CD14-positive monocyte (primary cell): ENCODE measurements at regions not wholly inside any gene's neighbourhood (a gene's known extent, or its start where the extent isn't known, plus 50 kb on each side); places are given as distances from the start of the nearest gene placed in this dataset.

Source experiments
- DNase-seq, 3 donors: peaks; one replicate each; pipeline ENCODE4 v3.0.0-alpha.2; 2011 to 2022
- H2AFZ ChIP-seq: 2 replicates; pipeline ENCODE4 v1.6.0; 2012; ENCODE audit warnings: mild to moderate bottlenecking, low read depth, low read length, inconsistent platforms; ENCODE audit not compliant: insufficient read depth, poor library complexity, severe bottlenecking
- H3K27ac ChIP-seq, 2 donors: 1 replicate in 1 of 2; 2 replicates in 1 of 2; pipeline ENCODE4 v1.5.1; 2012 to 2013; ENCODE audit warnings: low read length in 2 of 2, control low read depth in 1 of 2, inconsistent platforms in 1 of 2, low read depth in 1 of 2, mild to moderate bottlenecking in 1 of 2
- H3K27me3 ChIP-seq, 2 donors: one replicate each; pipeline versions ENCODE4 v1.6.0 to v1.6.1; 2011 to 2013; ENCODE audit warnings: low read length in 2 of 2; ENCODE audit not compliant: control insufficient read depth in 2 of 2, insufficient read depth in 2 of 2
- H3K36me3 ChIP-seq, 2 donors: replicated peaks in 1 of 2; 1 replicate in 1 of 2; 2 replicates in 1 of 2; pipeline versions ENCODE4 v1.5.1 to v1.6.1; 2012 to 2013; ENCODE audit warnings: low read length in 2 of 2, control low read depth in 1 of 2, inconsistent platforms in 1 of 2, mild to moderate bottlenecking in 1 of 2; ENCODE audit not compliant: insufficient read depth in 2 of 2, control insufficient read depth in 1 of 2
- H3K4me1 ChIP-seq, 2 donors: 1 replicate in 1 of 2; 2 replicates in 1 of 2; pipeline versions ENCODE4 v1.5.1 to v1.6.1; 2012 to 2013; ENCODE audit warnings: low read length in 2 of 2, control low read depth in 1 of 2, inconsistent platforms in 1 of 2, mild to moderate bottlenecking in 1 of 2, moderate library complexity in 1 of 2; ENCODE audit not compliant: insufficient read depth in 2 of 2, control insufficient read depth in 1 of 2
- H3K4me2 ChIP-seq: replicated peaks from 2 replicates; pipeline ENCODE3; 2012; ENCODE audit warnings: low read length, moderate library complexity, mild to moderate bottlenecking; ENCODE audit not compliant: poor library complexity, severe bottlenecking; ENCODE audit errors: extremely low read depth
- H3K4me3 ChIP-seq, 3 experiments: fragments of 200-600 bp in 1 of 3; sonication (generic) in 1 of 3; replicated peaks in 1 of 3; 1 replicate in 2 of 3; 2 replicates in 1 of 3; pipeline ENCODE4 v1.5.1; 2011 to 2013; ENCODE audit warnings: low read length in 3 of 3, mild to moderate bottlenecking in 3 of 3, control low read depth in 2 of 3, low read depth in 2 of 3, inconsistent platforms in 1 of 3, moderate library complexity in 1 of 3
- H3K79me2 ChIP-seq: 2 replicates; pipeline ENCODE4 v1.6.0; 2012; ENCODE audit warnings: mild to moderate bottlenecking, control low read depth, inconsistent platforms, low read length, moderate library complexity; ENCODE audit not compliant: insufficient read depth
- H3K9ac ChIP-seq: 2 replicates; pipeline ENCODE4 v1.6.0; 2017; ENCODE audit warnings: low read length, mild to moderate bottlenecking; ENCODE audit not compliant: insufficient read depth, poor library complexity, severe bottlenecking
- H3K9me3 ChIP-seq, 2 donors: replicated peaks in 1 of 2; 1 replicate in 1 of 2; 2 replicates in 1 of 2; pipeline versions ENCODE4 v1.5.1 to v1.6.1; 2012 to 2013; ENCODE audit warnings: low read length in 2 of 2, control low read depth in 1 of 2; ENCODE audit not compliant: control insufficient read depth in 1 of 2, insufficient read depth in 1 of 2
- H4K20me1 ChIP-seq: 2 replicates; pipeline ENCODE4 v1.6.0; 2012; ENCODE audit warnings: mild to moderate bottlenecking, low read length, control low read depth, moderate library complexity; ENCODE audit not compliant: insufficient read depth
- H3K27ac Mint-ChIP-seq, 7 donors: one replicate each; pipeline ENCODE4 v1.8.0; 2020; ENCODE audit warnings: mild to moderate bottlenecking in 7 of 7, mixed read lengths in 7 of 7, moderate library complexity in 6 of 7, inconsistent platforms in 2 of 7
- H3K27me3 Mint-ChIP-seq, 3 donors: one replicate each; pipeline ENCODE4 v1.8.0; 2021 to 2022; ENCODE audit warnings: low read depth in 3 of 3, mild to moderate bottlenecking in 3 of 3, mixed read lengths in 3 of 3, moderate library complexity in 3 of 3, inconsistent platforms in 1 of 3
- H3K36me3 Mint-ChIP-seq, 2 donors: one replicate each; pipeline ENCODE4 v1.8.0; 2020; ENCODE audit warnings: mixed read lengths in 2 of 2, inconsistent platforms in 1 of 2, mild to moderate bottlenecking in 1 of 2
- H3K4me1 Mint-ChIP-seq: one replicate; pipeline ENCODE4 v1.8.0; 2020; ENCODE audit warnings: mild to moderate bottlenecking, mixed read lengths
- H3K4me3 Mint-ChIP-seq, 2 donors: one replicate each; pipeline ENCODE4 v1.8.0; 2020; ENCODE audit warnings: mild to moderate bottlenecking in 2 of 2, mixed read lengths in 2 of 2, moderate library complexity in 1 of 2
- H3K9me3 Mint-ChIP-seq, 7 donors: one replicate each; pipeline ENCODE4 v1.8.0; 2020 to 2022; ENCODE audit warnings: mixed read lengths in 7 of 7, mild to moderate bottlenecking in 6 of 7, moderate library complexity in 6 of 7, inconsistent platforms in 2 of 7
- WGBS: methylation state at CpG from one replicate; pipeline ENCODE4 v1.1.5; 2013; ENCODE audit warnings: missing lambda C conversion rate; ENCODE audit not compliant: insufficient coverage; 5-methylcytosine and 5-hydroxymethylcytosine counted together
- intact Hi-C, 2 donors: fragments of 100-400 bp; cut with micrococcal nuclease; formaldehyde crosslinking; loops; one replicate each; pipeline versions ENCODE4 v1.15.0 to v1.15.1; 2023
- TF ChIP-seq, protein P1 (sequence below): fragments of 200-600 bp; IDR thresholded peaks from one replicate; pipeline ENCODE4 v1.8.0; 2022; ENCODE audit warnings: antibody characterized with exemption, mild to moderate bottlenecking

DNA sequence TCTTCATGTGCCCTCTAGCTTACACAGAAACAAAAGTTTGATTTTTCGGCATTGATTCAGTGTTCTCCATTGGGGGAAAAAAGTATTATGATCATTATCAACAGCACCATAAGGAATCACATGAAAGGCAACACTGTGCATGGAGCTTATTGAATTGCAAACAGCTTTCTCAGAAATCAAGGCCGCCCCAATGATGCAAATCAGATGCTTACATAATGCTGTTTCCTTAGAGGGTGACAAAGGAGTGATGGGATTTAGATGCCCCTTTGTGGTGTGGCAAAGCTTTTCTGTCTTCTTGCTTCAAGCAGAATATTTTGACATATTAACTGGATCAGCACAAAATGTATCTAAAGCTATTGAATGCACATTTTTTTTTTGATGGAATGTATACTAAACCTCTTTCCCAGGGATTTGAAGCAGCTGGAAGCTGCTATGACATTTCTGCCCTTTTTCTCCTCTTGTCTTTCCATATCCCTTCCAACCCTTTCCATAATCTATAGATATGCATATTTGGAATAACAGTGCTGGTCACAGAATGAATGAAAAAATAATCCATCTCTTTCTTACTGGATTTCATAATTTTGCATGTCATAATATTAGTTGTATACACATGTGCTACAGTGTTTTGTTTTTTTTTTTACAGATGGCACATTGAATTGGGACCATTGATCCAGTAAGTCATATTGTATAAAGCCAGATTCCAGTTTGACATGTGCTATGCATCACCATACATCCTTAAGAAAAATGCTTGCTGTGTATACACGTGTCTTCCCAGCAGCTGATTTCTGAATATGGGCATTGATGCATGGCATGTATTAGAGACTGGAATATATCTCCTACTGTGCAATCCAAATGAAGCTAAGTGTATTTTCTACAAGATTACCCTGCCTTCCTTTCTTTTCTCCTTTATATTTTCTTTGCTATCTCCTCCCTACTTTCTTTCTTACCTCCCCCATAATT, 259.7 kb upstream of the DCN start:
- Histone ChIP-seq H3K4me1 (no peaks in the 10 kb centered on the region), H4K20me1 (no peaks in the 10 kb centered on the region), H3K4me3 (no peak overlapping the region), H3K4me2 (no peak overlapping the region), H3K9me3 (no peaks in the 10 kb centered on the region), H3K79me2 (no peaks in the 10 kb centered on the region), H3K27me3 (no peaks in the 10 kb centered on the region), H2AFZ (no peak overlapping the region), H3K27ac (no peak overlapping the region), H3K9ac (no peak overlapping the region), H3K36me3 (no peaks in the 10 kb centered on the region)
- TF ChIP-seq, protein P1, sequence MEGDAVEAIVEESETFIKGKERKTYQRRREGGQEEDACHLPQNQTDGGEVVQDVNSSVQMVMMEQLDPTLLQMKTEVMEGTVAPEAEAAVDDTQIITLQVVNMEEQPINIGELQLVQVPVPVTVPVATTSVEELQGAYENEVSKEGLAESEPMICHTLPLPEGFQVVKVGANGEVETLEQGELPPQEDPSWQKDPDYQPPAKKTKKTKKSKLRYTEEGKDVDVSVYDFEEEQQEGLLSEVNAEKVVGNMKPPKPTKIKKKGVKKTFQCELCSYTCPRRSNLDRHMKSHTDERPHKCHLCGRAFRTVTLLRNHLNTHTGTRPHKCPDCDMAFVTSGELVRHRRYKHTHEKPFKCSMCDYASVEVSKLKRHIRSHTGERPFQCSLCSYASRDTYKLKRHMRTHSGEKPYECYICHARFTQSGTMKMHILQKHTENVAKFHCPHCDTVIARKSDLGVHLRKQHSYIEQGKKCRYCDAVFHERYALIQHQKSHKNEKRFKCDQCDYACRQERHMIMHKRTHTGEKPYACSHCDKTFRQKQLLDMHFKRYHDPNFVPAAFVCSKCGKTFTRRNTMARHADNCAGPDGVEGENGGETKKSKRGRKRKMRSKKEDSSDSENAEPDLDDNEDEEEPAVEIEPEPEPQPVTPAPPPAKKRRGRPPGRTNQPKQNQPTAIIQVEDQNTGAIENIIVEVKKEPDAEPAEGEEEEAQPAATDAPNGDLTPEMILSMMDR, result no peak
- H3K9me3 Mint-ChIP-seq, result peaks cover 0 to 3% (median 0%) of the 10 kb centered on the region in 7 donors
- peaks cover 0 to 3% (median 0%) of the 10 kb centered on the region in 3 donors for H3K27me3 Mint-ChIP-seq
- H3K4me3 Mint-ChIP-seq, result no peak overlapping the region
- H3K36me3 Mint-ChIP-seq, result no peaks in the 10 kb centered on the region
- no peak for DNase-seq
- no CpG with 5 or more reads among the region's 3 CpGs for WGBS
- intact Hi-C loops, result no loop called here
- H3K4me1 Mint-ChIP-seq, result no peaks in the 10 kb centered on the region
- H3K27ac Mint-ChIP-seq, result no peak overlapping the region

DNA sequence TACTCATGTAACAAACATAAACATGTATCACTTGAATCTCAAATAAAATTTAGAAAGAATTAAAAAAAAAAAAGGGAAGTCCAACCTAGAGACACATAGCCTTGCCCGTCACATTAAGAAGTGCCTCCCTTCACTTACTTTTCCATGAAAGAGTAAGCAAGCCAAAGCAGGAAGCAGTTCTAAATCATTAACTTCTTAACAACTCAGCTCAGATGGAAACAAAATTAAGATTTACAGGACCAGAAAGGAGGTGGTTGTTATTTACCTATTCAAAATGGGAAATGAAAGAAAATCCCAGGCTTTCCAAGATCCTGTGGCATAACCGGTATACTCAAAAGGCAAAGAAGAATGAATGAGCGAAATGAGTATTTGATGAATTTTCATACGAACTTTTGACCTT, 258.6 kb upstream of the DCN start:
- Mint-ChIP-seq H3K9me3 (peaks cover 0 to 3% (median 0%) of the 10 kb centered on the region in 7 donors), H3K36me3 (no peaks in the 10 kb centered on the region), H3K4me1 (no peaks in the 10 kb centered on the region), H3K4me3 (no peak overlapping the region), H3K27ac (no peak overlapping the region), H3K27me3 (peaks cover 0 to 4% (median 0%) of the 10 kb centered on the region in 3 donors)
- H4K20me1 ChIP-seq, result no peaks in the 10 kb centered on the region
- 83% methylated on average over 2 of the region's 4 CpGs for WGBS
- DNase-seq, result no peak
- no peaks in the 10 kb centered on the region for H3K27me3 ChIP-seq
- TF ChIP-seq, protein P1, result no peak
- no peak overlapping the region for H3K4me2 ChIP-seq
- H3K27ac ChIP-seq, result no peak overlapping the region
- H3K36me3 ChIP-seq, result no peaks in the 10 kb centered on the region
- no peaks in the 10 kb centered on the region for H3K9me3 ChIP-seq
- no peaks in the 10 kb centered on the region for H3K79me2 ChIP-seq
- intact Hi-C loops, result no loop called here
- H3K4me1 ChIP-seq, result no peaks in the 10 kb centered on the region
- H3K9ac ChIP-seq, result no peak overlapping the region
- H2AFZ ChIP-seq, result no peak overlapping the region
- no peak overlapping the region for H3K4me3 ChIP-seq
